ENCODE measurements at regions not wholly inside any gene's neighbourhood (a gene's known extent, or its start where the extent isn't known, plus 50 kb on each side); places are given as distances from the start of the nearest gene placed in this dataset.

GRCh38 chr1:232713785-232714184 is 83.9 kb upstream of the SIPA1L2 start:
- no peak for TF ChIP-seq CTCF (IDR thresholded peaks at IDR 0.05)
- TF ChIP-seq POLR2A (IDR thresholded peaks at IDR 0.05): no peak
